ENCODE measurements at regions not wholly inside any gene's neighbourhood (a gene's known extent, or its start where the extent isn't known, plus 50 kb on each side); places are given as distances from the start of the nearest gene placed in this dataset.

DNA sequence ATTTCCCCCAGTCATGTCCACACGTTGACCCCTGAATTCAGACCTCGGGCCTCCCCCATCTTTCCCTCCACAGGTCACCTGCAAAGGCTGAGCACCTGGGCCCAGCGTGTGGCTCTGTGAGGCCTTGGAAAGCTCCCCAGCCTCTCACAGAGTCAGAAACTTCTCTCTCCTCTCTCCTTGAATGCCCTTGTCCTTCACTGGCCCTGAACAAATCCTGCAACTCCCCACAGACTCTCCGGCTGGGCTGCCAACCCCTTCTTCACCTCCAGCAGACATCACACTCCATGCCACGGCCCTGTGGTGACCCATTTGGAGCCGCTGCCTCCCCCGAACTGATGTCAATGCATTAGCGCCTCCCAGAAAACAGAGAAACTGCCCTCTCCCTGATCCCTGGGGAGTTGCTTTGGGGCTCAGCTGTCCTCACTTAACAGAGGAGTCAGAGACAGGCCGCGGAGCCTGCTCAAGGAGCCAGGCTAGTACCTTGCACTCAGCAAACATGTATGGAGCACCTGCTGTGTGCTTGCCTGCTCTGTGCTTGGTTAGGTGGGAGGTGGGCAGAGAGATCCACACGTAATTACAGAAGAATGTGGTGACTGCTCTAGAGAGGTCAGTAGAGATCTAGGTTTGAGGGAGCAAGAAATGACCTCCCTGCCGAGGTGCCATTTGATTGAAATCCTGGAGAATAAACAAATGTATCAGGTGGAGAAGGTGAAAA, 99.2 kb upstream of the PWP1 start:
- Histone ChIP-seq H3K9me3 (ENCODE audit: low read depth, low read length) (peaks cover 2% of the 10 kb centered on the region), H3K27me3 (ENCODE audit: insufficient read depth, low read length) (peaks cover 18% of the 10 kb centered on the region), H3K36me3 (ENCODE audit: insufficient read depth, low read length) (no peaks in the 10 kb centered on the region), H3K4me2 (ENCODE audit: insufficient read depth, low read length) (no peak overlapping the region), H2AFZ (ENCODE audit: low read length) (no peak overlapping the region), H3K4me1 (ENCODE audit: insufficient read depth, low read length) (no peaks in the 10 kb centered on the region), H3K4me3 (ENCODE audit: insufficient read depth, low read length) (no peak overlapping the region), H3K27ac (ENCODE audit: low read depth, low read length) (no peak overlapping the region), H3K79me2 (ENCODE audit: insufficient read depth, low read length) (no peaks in the 10 kb centered on the region), H4K20me1 (ENCODE audit: insufficient read depth, low read length) (no peaks in the 10 kb centered on the region)
- DNase-seq (ENCODE audit: insufficient read length, low spot score, missing footprints), result no peak
- no peak for TF ChIP-seq CTCF (IDR thresholded peaks at IDR 0.05; ENCODE audit: extremely low read depth, low read depth, low read length)

DNA sequence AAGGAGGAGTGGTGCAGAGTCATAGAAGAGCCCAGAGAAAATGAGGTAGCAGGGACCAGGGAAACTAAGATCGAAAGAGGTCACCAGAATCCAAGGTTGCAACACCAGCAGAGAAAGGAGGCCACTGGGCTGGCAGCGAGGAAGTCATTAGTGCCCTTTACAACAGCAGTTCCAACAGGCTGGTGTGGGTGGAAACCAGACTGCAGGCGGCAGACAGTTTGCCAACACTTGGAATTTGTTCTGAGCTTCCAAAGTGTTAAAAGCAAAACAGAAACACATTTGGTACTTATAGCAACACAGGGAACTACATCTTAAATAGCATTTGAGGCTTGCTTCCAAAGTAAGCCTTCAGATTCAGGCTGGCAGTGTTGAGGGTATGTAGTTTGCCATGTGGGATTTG, 95.2 kb upstream of the PWP1 start:
- no peaks in the 10 kb centered on the region for H3K79me2 ChIP-seq (ENCODE audit: insufficient read depth, low read length)
- no peak overlapping the region for H3K4me2 ChIP-seq (ENCODE audit: insufficient read depth, low read length)
- H3K36me3 ChIP-seq (ENCODE audit: insufficient read depth, low read length), result no peaks in the 10 kb centered on the region
- no peaks in the 10 kb centered on the region for H4K20me1 ChIP-seq (ENCODE audit: insufficient read depth, low read length)
- no peaks in the 10 kb centered on the region for H3K4me1 ChIP-seq (ENCODE audit: insufficient read depth, low read length)
- no peak overlapping the region for H3K4me3 ChIP-seq (ENCODE audit: insufficient read depth, low read length)
- no peak overlapping the region for H3K27ac ChIP-seq (ENCODE audit: low read depth, low read length)
- H3K27me3 ChIP-seq (ENCODE audit: insufficient read depth, low read length), result no peaks in the 10 kb centered on the region
- H3K9me3 ChIP-seq (ENCODE audit: low read depth, low read length), result peaks cover 2% of the 10 kb centered on the region
- DNase-seq (ENCODE audit: insufficient read length, low spot score, missing footprints), result no peak
- no peak overlapping the region for H2AFZ ChIP-seq (ENCODE audit: low read length)
- no peak for TF ChIP-seq CTCF (IDR thresholded peaks at IDR 0.05; ENCODE audit: extremely low read depth, low read depth, low read length)

DNA sequence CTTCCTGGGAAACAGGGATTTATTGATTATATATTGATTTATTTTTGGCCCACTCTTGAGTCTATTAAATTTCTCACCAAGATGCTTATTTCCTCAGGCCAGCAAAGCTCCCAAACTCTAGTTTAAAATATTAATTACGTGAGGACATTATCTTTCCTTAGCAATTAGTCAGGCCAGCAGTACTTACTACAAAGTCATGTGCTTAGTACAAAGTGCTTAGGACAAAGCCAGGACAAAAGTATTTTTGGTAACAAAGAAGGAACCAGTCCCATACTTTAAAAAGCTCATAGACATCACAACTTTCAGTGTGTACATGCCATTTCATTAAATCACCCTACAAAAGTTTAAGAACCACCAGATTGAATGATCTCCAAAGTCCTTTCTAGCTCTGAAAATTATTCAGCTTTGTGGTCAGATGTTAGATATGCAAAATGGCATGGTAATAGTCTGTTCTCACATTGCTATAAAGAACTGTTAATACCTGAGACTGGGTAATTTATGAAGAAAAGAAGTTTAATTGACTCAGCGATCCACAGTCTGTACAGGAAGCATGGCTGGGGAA, 94.7 kb upstream of the PWP1 start:
- Histone ChIP-seq H3K27me3 (ENCODE audit: insufficient read depth, low read length) (no peaks in the 10 kb centered on the region), H3K9me3 (ENCODE audit: low read depth, low read length) (peaks cover 2% of the 10 kb centered on the region), H2AFZ (ENCODE audit: low read length) (no peak overlapping the region), H3K4me3 (ENCODE audit: insufficient read depth, low read length) (no peak overlapping the region), H3K4me2 (ENCODE audit: insufficient read depth, low read length) (no peak overlapping the region), H3K27ac (ENCODE audit: low read depth, low read length) (no peak overlapping the region), H4K20me1 (ENCODE audit: insufficient read depth, low read length) (no peaks in the 10 kb centered on the region), H3K79me2 (ENCODE audit: insufficient read depth, low read length) (no peaks in the 10 kb centered on the region), H3K36me3 (ENCODE audit: insufficient read depth, low read length) (no peaks in the 10 kb centered on the region), H3K4me1 (ENCODE audit: insufficient read depth, low read length) (no peaks in the 10 kb centered on the region)
- TF ChIP-seq CTCF (IDR thresholded peaks at IDR 0.05; ENCODE audit: extremely low read depth, low read depth, low read length), result no peak
- DNase-seq (ENCODE audit: insufficient read length, low spot score, missing footprints), result no peak

- Histone ChIP-seq H3K27me3 (ENCODE audit: insufficient read depth, low read length) (no peaks in the 10 kb centered on the region), H2AFZ (ENCODE audit: low read length) (no peak overlapping the region), H3K27ac (ENCODE audit: low read depth, low read length) (no peak overlapping the region), H3K4me1 (ENCODE audit: insufficient read depth, low read length) (no peaks in the 10 kb centered on the region), H3K4me2 (ENCODE audit: insufficient read depth, low read length) (no peak overlapping the region), H3K79me2 (ENCODE audit: insufficient read depth, low read length) (no peaks in the 10 kb centered on the region), H3K9me3 (ENCODE audit: low read depth, low read length) (no peaks in the 10 kb centered on the region), H4K20me1 (ENCODE audit: insufficient read depth, low read length) (no peaks in the 10 kb centered on the region), H3K36me3 (ENCODE audit: insufficient read depth, low read length) (no peaks in the 10 kb centered on the region), H3K4me3 (ENCODE audit: insufficient read depth, low read length) (no peak overlapping the region)
- TF ChIP-seq CTCF (IDR thresholded peaks at IDR 0.05; ENCODE audit: extremely low read depth, low read depth, low read length), result no peak
- no peak for DNase-seq (ENCODE audit: insufficient read length, low spot score, missing footprints)
These were observed 91.8 kb upstream of the PWP1 start for GRCh38 chr12:107593713-107594381.
